ENCODE measurements at regions not wholly inside any gene's neighbourhood (a gene's known extent, or its start where the extent isn't known, plus 50 kb on each side); places are given as distances from the start of the nearest gene placed in this dataset.

- no peak for DNase-seq
Observed at GRCh38 chr9:1337169-1337568, 287.0 kb downstream of the DMRT2 start.

GRCh38 chr9:1340390-1340789 is 290.2 kb downstream of the DMRT2 start:
- no peak for DNase-seq

GRCh38 chr9:1353291-1353690 is 303.1 kb downstream of the DMRT2 start:
- DNase-seq: no peak

GRCh38 chr9:1354086-1354485 is 303.9 kb downstream of the DMRT2 start:
- DNase-seq: no peak

- DNase-seq: no peak
Observed at GRCh38 chr9:1354606-1355005, 304.4 kb downstream of the DMRT2 start.

- no peak for DNase-seq
Observed at GRCh38 chr9:1355656-1356055, 305.5 kb downstream of the DMRT2 start.

- no peak for DNase-seq
Observed at GRCh38 chr9:1362845-1363244, 312.7 kb downstream of the DMRT2 start.

GRCh38 chr9:1366276-1366675 is 316.1 kb downstream of the DMRT2 start:
- DNase-seq: no peak

GRCh38 chr9:1369297-1369696 is 319.1 kb downstream of the DMRT2 start:
- no peak for DNase-seq

GRCh38 chr9:1373445-1373844 is 323.3 kb downstream of the DMRT2 start:
- no peak for DNase-seq

GRCh38 chr9:1383899-1384455 is 333.8 kb downstream of the DMRT2 start:
- DNase-seq: no peak

GRCh38 chr9:1384816-1385215 is 334.7 kb downstream of the DMRT2 start:
- no peak for DNase-seq

GRCh38 chr9:1386420-1386819 is 336.3 kb downstream of the DMRT2 start:
- DNase-seq: no peak

- DNase-seq: no peak
Observed at GRCh38 chr9:1388216-1388615, 338.1 kb downstream of the DMRT2 start.

GRCh38 chr9:1400983-1401382 is 350.8 kb downstream of the DMRT2 start:
- DNase-seq: no peak

- no peak for DNase-seq
Observed at GRCh38 chr9:1404940-1405339, 354.8 kb downstream of the DMRT2 start.

- DNase-seq: no peak
Observed at GRCh38 chr9:1411826-1412225, 361.7 kb downstream of the DMRT2 start.

GRCh38 chr9:1414711-1415131 is 364.6 kb downstream of the DMRT2 start:
- peak; percentile 56 for DNase-seq

GRCh38 chr9:1415146-1415545 is 365.0 kb downstream of the DMRT2 start:
- DNase-seq: no peak

GRCh38 chr9:1416261-1416660 is 366.1 kb downstream of the DMRT2 start:
- no peak for DNase-seq

GRCh38 chr9:1421436-1421835 is 371.3 kb downstream of the DMRT2 start:
- DNase-seq: no peak

- no peak for DNase-seq
Observed at GRCh38 chr9:1427875-1428274, 377.7 kb downstream of the DMRT2 start.

GRCh38 chr9:1429297-1429696 is 379.1 kb downstream of the DMRT2 start:
- no peak for DNase-seq

GRCh38 chr9:1431461-1431860 is 381.3 kb downstream of the DMRT2 start:
- no peak for DNase-seq

GRCh38 chr9:1434052-1434767 is 384.1 kb downstream of the DMRT2 start:
- DNase-seq: no peak

Data from left hindlimb (tissue), 1 donor.